ENCODE measurements at regions not wholly inside any gene's neighbourhood (a gene's known extent, or its start where the extent isn't known, plus 50 kb on each side); places are given as distances from the start of the nearest gene placed in this dataset.

DNA sequence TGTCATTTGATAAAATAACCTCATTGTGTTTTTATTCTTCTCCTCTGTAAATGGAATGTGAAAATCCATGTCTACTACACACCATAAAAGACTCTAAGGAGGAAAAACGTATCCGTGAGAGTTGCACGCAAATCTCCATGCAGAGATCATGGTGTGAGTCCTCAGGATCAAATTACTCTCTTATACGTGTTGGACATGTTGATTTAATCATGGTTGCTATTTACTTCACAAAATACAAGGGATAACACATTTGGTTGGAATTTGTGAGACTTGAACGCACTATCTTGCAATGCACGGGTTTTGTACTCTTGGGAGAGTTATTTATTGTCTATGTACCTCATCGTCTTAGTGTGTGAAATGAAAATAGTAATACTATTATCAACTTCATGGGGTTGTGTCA is 128.0 kb upstream of the RASSF8 start:
- TF ChIP-seq, protein P1, sequence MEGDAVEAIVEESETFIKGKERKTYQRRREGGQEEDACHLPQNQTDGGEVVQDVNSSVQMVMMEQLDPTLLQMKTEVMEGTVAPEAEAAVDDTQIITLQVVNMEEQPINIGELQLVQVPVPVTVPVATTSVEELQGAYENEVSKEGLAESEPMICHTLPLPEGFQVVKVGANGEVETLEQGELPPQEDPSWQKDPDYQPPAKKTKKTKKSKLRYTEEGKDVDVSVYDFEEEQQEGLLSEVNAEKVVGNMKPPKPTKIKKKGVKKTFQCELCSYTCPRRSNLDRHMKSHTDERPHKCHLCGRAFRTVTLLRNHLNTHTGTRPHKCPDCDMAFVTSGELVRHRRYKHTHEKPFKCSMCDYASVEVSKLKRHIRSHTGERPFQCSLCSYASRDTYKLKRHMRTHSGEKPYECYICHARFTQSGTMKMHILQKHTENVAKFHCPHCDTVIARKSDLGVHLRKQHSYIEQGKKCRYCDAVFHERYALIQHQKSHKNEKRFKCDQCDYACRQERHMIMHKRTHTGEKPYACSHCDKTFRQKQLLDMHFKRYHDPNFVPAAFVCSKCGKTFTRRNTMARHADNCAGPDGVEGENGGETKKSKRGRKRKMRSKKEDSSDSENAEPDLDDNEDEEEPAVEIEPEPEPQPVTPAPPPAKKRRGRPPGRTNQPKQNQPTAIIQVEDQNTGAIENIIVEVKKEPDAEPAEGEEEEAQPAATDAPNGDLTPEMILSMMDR (IDR thresholded peaks at IDR 0.05), result no peak
- no peak for TF ChIP-seq POLR2AphosphoS5 (IDR thresholded peaks at IDR 0.05)
- no peak for TF ChIP-seq POLR2A (IDR thresholded peaks at IDR 0.05)
- TF ChIP-seq EP300 (IDR thresholded peaks at IDR 0.05), result no peak
